ENCODE measurements at regions not wholly inside any gene's neighbourhood (a gene's known extent, or its start where the extent isn't known, plus 50 kb on each side); places are given as distances from the start of the nearest gene placed in this dataset.

GRCh38 chr16:26952411-26952810, 114.3 kb upstream of the C16orf82 start:
- TF ChIP-seq EZH2 (IDR thresholded peaks at IDR 0.05; ENCODE audit: borderline replicate concordance, low read depth, low read length, severe bottlenecking) = no peak
- TF ChIP-seq CTCF (IDR thresholded peaks at IDR 0.05; ENCODE audit: borderline replicate concordance, extremely low read depth, low read length, poor library complexity, severe bottlenecking) = no peak
- DNase-seq (no peak), ATAC-seq (ENCODE audit: insufficient read depth, low read depth) (no peak)
- no peak overlapping the region for H3K4me3 ChIP-seq (ENCODE audit: low read depth in 1 of 2, low read length in 2 of 2)
- no peak overlapping the region for H3K27ac ChIP-seq (ENCODE audit: low read length)
- peaks cover 8% of the 10 kb centered on the region for H3K27me3 ChIP-seq (ENCODE audit: insufficient read depth, low read length, poor library complexity)
- no peaks in the 10 kb centered on the region for H3K4me1 ChIP-seq (ENCODE audit: insufficient read depth, low read length)
- H3K9ac ChIP-seq (ENCODE audit: low read depth, low read length) = no peak overlapping the region
- no peaks in the 10 kb centered on the region for H3K36me3 ChIP-seq (ENCODE audit: insufficient read depth, low read length)
- H4K20me1 ChIP-seq (ENCODE audit: insufficient read depth, low read length) = no peaks in the 10 kb centered on the region
- H3K79me2 ChIP-seq (ENCODE audit: insufficient read depth, low read length) = no peaks in the 10 kb centered on the region
- H3K9me3 ChIP-seq (ENCODE audit: insufficient read depth, low read length, severe bottlenecking) = no peaks in the 10 kb centered on the region
- H2AFZ ChIP-seq (ENCODE audit: low read depth, low read length) = no peak overlapping the region
- H3K4me2 ChIP-seq (ENCODE audit: insufficient read depth, low read length) = no peak overlapping the region

GRCh38 chr16:26957283-26957859, 109.4 kb upstream of the C16orf82 start:
- Histone ChIP-seq H3K4me1 (ENCODE audit: insufficient read depth, low read length) (no peaks in the 10 kb centered on the region), H3K9me3 (ENCODE audit: insufficient read depth, low read length, severe bottlenecking) (no peaks in the 10 kb centered on the region), H3K27ac (ENCODE audit: low read length) (no peak overlapping the region), H3K4me3 (ENCODE audit: low read depth in 1 of 2, low read length in 2 of 2) (no peak overlapping the region), H3K4me2 (ENCODE audit: insufficient read depth, low read length) (no peak overlapping the region), H3K27me3 (ENCODE audit: insufficient read depth, low read length, poor library complexity) (peaks cover 3% of the 10 kb centered on the region), H3K36me3 (ENCODE audit: insufficient read depth, low read length) (no peaks in the 10 kb centered on the region), H3K79me2 (ENCODE audit: insufficient read depth, low read length) (no peaks in the 10 kb centered on the region), H4K20me1 (ENCODE audit: insufficient read depth, low read length) (no peaks in the 10 kb centered on the region), H2AFZ (ENCODE audit: low read depth, low read length) (no peak overlapping the region), H3K9ac (ENCODE audit: low read depth, low read length) (no peak overlapping the region)
- ATAC-seq (ENCODE audit: insufficient read depth, low read depth) (no peak), DNase-seq (no peak)
- no peak for TF ChIP-seq CTCF (IDR thresholded peaks at IDR 0.05; ENCODE audit: borderline replicate concordance, extremely low read depth, low read length, poor library complexity, severe bottlenecking)
- TF ChIP-seq EZH2 (IDR thresholded peaks at IDR 0.05; ENCODE audit: borderline replicate concordance, low read depth, low read length, severe bottlenecking) = no peak

- no peak overlapping the region for H3K9ac ChIP-seq (ENCODE audit: low read depth, low read length)
- H3K79me2 ChIP-seq (ENCODE audit: insufficient read depth, low read length) = no peaks in the 10 kb centered on the region
- no peak overlapping the region for H2AFZ ChIP-seq (ENCODE audit: low read depth, low read length)
- H4K20me1 ChIP-seq (ENCODE audit: insufficient read depth, low read length) = no peaks in the 10 kb centered on the region
- no peaks in the 10 kb centered on the region for H3K27me3 ChIP-seq (ENCODE audit: insufficient read depth, low read length, poor library complexity)
- H3K4me1 ChIP-seq (ENCODE audit: insufficient read depth, low read length) = no peaks in the 10 kb centered on the region
- TF ChIP-seq CTCF (IDR thresholded peaks at IDR 0.05; ENCODE audit: borderline replicate concordance, extremely low read depth, low read length, poor library complexity, severe bottlenecking) (no peak), EZH2 (IDR thresholded peaks at IDR 0.05; ENCODE audit: borderline replicate concordance, low read depth, low read length, severe bottlenecking) (no peak)
- H3K36me3 ChIP-seq (ENCODE audit: insufficient read depth, low read length) = no peaks in the 10 kb centered on the region
- no peak for ATAC-seq (ENCODE audit: insufficient read depth, low read depth)
- no peak overlapping the region for H3K4me2 ChIP-seq (ENCODE audit: insufficient read depth, low read length)
- H3K9me3 ChIP-seq (ENCODE audit: insufficient read depth, low read length, severe bottlenecking) = no peaks in the 10 kb centered on the region
- no peak overlapping the region for H3K4me3 ChIP-seq (ENCODE audit: low read depth in 1 of 2, low read length in 2 of 2)
- DNase-seq = no peak
- no peak overlapping the region for H3K27ac ChIP-seq (ENCODE audit: low read length)
Observed at GRCh38 chr16:26959416-26960009, 107.2 kb upstream of the C16orf82 start.

Measured in DND-41 (cell line).